Activated T-cell treated with anti-CD3 and anti-CD28 coated beads for 4 hours (primary cell): ENCODE measurements at regions not wholly inside any gene's neighbourhood (a gene's known extent, or its start where the extent isn't known, plus 50 kb on each side); places are given as distances from the start of the nearest gene placed in this dataset.
"Not testable (repeated sequence)": the region's sequence is repeated elsewhere in the genome, so short reads cannot be mapped to it uniquely, and the experiment has no call there.

ENCODE experiments used
- DNase-seq: peaks from one replicate; pipeline ENCODE4 v3.0.0-alpha.2; 2020

GRCh38 chr2:239801404-239802184 is 223.5 kb downstream of the NDUFA10 start:
- DNase-seq, result no peak

GRCh38 chr2:239800785-239801386 is 224.3 kb downstream of the NDUFA10 start:
- no peak for DNase-seq

GRCh38 chr2:239797316-239797715 is 227.8 kb downstream of the NDUFA10 start:
- no peak for DNase-seq

GRCh38 chr2:239795761-239796160 is 229.4 kb downstream of the NDUFA10 start:
- not testable (repeated sequence) for DNase-seq

GRCh38 chr2:239793836-239794235 is 231.3 kb downstream of the NDUFA10 start:
- DNase-seq, result no peak

GRCh38 chr2:239793086-239793485 is 232.1 kb downstream of the NDUFA10 start:
- DNase-seq, result no peak

- no peak for DNase-seq
Observed at GRCh38 chr2:239792405-239793084, 232.6 kb downstream of the NDUFA10 start.

- no peak for DNase-seq
Observed at GRCh38 chr2:239791526-239792404, 233.4 kb downstream of the NDUFA10 start.

- no peak for DNase-seq
Observed at GRCh38 chr2:239790721-239791120, 234.4 kb downstream of the NDUFA10 start.

GRCh38 chr2:239790313-239790712 is 234.8 kb downstream of the NDUFA10 start:
- no peak for DNase-seq

- DNase-seq, result no peak
Observed at GRCh38 chr2:239789711-239790110, 235.4 kb downstream of the NDUFA10 start.

- DNase-seq, result no peak
Observed at GRCh38 chr2:239788576-239789098, 236.5 kb downstream of the NDUFA10 start.

GRCh38 chr2:239787538-239788050 is 237.5 kb downstream of the NDUFA10 start:
- no peak for DNase-seq

GRCh38 chr2:239786791-239787190 is 238.4 kb downstream of the NDUFA10 start:
- DNase-seq, result no peak

GRCh38 chr2:239781454-239781853 is 243.7 kb downstream of the NDUFA10 start:
- no peak for DNase-seq

GRCh38 chr2:239780236-239780994 is 244.7 kb downstream of the NDUFA10 start:
- no peak for DNase-seq

- DNase-seq, result no peak
Observed at GRCh38 chr2:239779584-239779983, 245.6 kb downstream of the NDUFA10 start.

- no peak for DNase-seq
Observed at GRCh38 chr2:239778861-239779558, 246.1 kb downstream of the NDUFA10 start.

- no peak for DNase-seq
Observed at GRCh38 chr2:239778042-239778851, 246.9 kb downstream of the NDUFA10 start.

- DNase-seq, result no peak
Observed at GRCh38 chr2:239777219-239777618, 247.9 kb downstream of the NDUFA10 start.
